NK-92 treated with Interleukin-12 subunit alpha and Interleukin-12 subunit beta, amount 100 ng/mL, for 24 hours (cell line): ENCODE measurements at regions not wholly inside any gene's neighbourhood (a gene's known extent, or its start where the extent isn't known, plus 50 kb on each side); places are given as distances from the start of the nearest gene placed in this dataset.
"Not testable (repeated sequence)": the region's sequence is repeated elsewhere in the genome, so short reads cannot be mapped to it uniquely, and the experiment has no call there.

Experiments
- DNase-seq: peaks from one replicate; lab custom pipeline; 2025; lab: John Stamatoyannopoulos, UW

DNA sequence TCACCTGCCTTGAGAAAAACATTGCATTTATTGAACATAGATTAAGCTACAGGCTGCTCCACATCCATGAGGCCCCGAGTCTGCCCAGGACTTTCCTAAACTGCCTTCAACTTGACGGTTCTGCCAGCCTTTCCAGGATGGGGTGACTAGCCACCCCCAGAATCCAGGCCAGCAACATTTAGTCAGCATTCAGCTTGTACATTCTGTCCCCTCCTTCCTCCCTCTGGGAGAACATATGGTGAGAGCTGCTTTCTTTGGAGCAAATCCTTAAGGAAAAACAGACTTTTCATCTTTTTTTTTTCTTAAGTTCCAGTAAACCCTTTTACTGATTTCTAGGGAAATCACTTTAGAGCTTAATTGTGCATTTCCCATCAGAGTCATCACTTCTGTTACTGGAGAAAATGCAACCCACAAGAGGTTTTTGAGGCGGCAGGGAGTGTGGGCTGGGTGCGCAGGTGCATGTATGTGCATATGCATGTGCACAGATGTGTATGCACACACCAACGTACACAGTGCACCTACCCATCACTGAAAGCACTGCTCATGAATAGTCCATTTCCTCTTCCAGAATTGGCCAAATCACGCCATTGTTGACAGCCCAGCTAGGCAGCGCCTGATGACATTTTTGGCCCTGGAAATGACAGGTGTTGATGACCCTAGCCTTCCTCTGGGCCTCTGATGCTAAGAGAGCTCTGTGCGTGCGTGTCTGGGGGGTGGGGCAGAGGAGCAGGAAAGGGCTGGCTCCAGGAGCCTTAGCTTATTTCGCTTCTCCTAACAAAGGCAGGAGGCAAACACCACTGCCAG is 145.6 kb downstream of the HSD17B3 start:
- DNase-seq: no peak

DNA sequence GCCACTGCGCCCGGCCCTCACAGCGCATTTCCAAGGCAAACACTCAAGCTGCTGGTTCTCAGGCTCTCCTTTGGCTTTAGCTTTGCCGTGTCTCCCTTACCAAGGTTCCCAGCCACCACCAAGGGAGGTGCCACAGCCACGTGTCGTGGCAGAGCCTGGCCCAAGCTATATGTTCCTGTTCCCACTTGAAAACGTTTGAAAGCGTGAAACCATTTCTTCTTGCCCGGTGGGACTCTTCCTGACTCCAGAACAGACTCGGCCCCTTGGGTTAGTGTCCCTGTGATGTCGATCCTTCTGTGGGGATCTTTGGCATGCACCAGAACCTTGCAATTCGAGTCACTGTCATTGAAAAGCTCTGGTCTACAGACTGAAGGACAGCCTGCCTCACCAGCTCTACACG is 147.9 kb downstream of the HSD17B3 start:
- no peak for DNase-seq

DNA sequence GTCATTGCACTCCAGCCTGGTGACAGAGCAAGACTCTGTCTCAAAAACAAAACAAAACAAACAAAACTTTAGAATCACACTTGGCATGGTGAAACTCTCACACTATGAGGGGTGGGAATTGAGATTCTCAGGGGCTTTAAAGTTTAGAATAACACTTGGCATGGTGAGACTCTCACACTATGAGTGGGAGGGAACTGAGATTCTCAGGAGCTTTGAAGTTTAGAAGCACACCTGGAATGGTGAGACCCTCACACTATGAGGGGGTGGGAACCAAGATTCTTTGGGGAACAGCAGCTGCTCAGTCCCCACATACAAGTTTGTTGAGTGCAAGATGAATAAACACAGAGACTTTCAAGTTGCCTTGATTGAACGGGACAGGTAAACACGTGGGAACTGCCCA is 149.4 kb downstream of the HSD17B3 start:
- no peak for DNase-seq

DNA sequence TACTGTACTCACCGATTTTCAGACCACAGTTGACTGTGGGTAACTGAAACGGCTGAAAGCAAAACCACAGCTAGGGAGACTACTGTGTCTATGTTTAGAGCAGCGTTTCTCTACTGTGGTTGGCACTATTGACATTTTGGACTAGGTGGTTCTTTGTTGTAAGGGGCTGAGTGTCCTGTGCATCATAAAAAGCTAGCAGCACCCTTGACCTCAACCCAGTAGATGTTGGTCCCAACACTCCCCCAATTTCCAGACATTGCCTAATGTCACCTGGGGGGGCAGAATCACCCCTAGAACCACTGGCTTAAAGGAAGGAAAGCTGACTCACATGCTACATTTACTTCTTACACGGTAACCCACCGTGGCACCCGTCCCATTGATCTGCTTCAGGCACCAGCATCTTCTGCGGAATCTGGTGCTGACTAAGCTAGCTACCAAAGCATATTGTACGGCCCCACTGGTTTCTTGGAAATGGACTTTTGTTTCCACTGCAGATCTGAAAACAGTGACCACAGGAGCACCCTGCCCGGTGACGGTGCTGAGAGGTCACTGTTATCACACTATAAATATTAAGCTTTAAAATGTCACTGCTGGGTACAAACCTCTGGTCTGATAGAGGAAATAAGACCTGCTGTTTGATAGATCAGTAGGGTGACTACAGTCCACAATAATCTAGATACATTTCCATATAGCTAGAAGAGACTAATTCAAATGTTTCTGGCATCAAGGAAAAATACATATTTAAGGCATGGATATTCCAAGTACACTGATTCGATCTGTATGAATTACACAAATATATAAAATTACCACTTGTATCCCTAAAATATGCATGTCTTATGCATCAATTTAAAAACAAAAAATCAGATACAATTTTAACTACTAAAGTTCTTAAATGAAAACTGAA is 151.4 kb downstream of the HSD17B3 start:
- DNase-seq: peak; percentile 83

DNA sequence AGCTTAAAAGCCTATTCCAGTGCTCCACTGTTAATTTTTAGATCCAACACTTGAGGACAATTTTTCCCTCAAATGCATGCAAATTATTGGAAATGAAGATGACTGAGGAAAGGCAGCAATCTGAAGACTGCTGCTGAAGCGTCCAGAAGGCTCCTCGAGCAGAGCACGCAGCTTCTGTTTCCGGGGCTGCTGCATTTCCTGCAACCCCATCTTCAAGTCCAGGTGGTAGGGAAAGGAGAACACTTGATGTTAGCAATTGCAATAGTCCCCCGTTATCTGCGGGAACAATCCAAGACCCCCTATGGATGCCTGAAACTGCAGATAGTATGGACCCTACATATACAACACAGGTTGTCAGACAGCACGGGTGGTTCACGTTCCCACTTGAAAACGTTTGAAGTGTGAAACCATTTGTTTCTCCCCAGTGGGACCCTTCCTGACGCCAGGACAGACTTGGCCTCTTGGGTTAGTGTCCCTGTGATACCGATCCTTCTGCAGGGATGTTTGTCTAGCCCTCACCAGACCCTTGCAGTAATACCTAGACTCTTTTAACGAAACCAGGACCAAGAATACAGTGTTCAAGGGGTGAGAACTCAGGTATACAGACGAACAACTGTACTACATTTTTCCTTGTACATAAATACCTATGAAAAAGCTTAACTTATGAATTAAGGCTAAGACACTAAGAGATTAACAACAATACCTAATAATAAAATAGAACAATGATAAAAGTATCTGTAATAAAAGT is 152.3 kb downstream of the HSD17B3 start:
- no peak for DNase-seq

DNA sequence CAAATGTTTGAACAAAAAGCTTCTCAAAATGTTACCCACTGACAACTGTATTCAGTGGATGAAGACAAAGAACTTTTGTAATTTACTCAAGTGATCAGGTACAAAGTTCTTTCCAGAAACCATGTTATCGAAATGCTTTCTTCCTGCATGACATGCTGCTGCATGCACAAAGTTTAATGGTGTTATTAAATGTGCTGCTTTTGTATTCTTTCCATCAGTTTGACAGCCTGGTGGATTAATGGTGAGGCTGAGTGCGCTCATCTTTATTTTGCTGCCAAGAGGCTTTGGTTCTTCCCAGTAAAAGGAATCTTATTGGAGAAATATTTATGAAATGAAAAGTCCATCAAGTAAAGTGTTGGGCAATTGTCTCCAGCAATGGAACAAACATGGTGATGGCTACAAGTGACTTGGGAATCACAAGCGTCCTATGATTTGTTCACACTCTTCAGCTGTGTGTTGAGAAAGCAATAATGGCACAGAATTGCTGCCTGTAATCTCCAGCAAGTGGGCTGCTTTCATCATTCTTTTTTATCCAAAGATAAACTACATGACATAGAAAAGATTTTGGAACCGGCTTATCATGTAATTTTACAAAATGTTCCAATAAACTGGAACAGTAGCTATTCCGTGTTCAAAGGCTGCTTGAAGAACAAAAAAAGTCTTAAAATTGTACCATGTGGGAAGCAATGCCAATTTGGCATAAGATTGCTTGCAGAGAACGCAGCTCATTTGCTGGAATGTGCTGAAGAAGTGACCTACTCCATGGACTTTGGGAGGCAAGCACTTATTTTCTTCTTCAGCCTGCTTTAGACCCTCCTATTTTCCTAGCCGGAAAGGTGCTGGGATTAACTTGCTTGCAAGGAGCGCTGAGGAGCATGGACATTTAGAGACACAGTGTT is 153.1 kb downstream of the HSD17B3 start:
- no peak for DNase-seq

DNA sequence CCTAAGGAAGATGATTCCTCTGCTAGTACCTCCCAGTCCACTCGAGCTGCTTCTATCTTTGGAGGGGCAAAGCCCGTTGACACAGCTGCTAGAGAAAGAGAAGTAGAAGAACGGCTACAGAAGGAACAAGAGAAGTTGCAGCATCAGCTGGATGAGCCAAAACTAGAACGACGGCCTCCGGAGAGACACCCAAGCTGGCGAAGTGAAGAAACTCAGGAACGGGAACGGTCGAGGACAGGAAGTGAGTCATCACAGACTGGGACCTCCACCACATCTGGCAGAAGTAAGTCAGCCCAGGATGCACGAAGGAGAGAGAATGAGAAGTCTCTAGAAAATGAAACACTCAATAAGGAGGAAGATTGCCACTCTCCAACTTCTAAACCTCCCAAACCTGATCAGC is 154.9 kb downstream of the HSD17B3 start:
- not testable (repeated sequence) for DNase-seq

DNA sequence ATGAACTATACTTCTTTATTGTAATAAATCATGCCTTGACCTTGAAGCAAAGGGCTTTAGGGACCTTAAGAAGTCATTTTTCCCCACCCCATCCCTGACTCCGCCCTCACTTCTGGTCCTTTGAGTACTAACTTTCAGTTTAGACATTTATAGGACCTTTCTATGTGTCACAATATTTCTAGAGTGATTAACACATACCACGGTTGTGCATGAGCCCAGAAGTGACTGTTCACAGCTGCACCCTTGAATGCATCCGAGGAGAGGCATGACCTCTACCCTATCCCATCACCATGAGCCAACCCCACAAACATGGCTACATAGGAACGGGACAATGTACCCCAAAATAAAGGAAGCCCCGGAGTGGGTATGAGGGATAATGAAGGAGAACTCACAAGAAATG is 160.3 kb downstream of the HSD17B3 start:
- peak; percentile 8 for DNase-seq

DNA sequence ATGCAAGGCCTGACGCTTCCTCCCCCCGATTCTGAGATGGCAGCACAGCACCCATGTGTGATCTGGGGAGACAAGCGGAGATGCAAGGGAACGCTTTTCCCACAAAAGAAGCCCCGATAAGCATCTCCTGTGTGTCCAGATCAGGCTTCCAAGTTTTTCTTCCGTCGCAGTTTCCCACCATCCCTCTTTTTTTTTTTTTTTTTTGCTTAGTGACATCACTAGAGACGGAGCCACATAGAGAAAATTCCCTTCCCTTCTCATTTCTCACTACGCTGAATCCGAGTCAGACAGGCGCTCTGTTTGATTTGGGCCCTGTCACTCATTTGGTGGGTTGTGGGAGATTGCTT is 160.9 kb downstream of the HSD17B3 start:
- no peak for DNase-seq

DNA sequence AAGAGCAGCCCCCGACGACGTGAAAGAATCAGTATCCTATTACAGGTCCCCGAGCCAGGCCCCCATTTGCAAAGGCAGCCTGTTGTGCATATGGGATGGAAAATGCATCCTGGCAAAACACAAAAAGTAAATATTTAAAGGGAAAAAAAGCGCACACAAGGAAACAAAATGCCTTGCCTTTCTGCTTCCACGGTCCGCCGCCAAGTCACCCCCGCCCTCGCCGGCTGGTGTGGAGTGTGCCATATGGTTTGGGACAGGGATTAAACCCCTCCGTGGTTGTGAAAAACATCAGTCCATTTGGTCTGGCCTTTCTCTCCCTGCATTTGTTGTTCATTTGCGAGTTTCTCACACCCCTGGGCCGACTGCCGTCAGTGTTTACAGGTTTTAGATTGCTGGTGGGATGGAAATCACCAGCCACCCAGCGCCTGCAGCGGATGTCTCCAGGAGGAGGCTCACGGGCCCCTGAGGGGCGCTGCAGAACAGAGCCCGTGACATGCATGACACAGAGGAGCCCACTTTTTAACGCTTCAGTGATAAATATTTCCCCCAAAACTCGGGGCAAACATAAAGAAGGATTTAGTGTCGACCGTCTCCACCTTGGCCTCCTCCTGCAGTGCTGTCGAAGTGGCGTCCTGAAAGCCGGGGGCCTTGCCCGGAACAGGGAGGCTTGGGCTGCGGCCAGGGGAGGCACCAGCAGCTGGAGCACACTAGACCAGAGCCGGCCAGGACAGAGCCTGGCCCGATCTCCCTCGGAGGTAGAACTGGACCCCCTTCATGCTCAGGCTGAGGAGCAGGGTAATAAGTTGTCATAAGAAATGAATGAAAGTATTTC is 161.5 kb downstream of the HSD17B3 start:
- DNase-seq: no peak

DNA sequence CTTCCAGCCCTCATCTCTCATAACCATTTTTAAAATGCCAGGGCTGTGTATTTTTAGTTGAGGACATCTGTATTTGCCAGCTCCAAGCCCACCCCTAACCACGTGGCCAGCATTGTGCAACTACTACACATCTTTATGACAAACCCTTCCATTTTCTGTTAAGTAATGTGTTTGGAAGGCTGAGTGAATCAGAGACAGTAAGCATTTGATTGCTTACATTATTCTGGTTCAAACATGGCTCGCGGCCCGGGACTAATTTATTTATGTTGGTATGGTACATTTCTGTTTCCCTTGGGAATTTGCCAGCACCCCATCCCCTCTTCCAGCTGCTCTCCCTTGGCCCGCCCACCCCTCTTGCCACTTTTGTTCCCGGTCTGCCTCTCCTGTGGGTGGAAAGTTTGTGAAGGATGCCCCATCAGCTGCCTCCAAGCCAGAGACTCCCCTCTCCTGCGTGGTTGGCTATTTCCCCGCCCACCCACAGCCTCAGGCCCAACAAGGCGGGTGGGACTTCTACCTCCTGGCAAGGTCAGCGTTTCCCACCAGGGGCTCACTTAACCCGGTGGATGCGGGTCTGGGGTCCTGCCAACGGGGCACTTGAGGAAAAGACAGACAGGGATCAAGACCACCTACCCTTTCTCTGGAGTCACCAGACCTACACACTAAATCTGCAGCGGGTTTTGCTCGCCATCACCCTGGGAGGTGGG is 162.2 kb downstream of the HSD17B3 start:
- DNase-seq: peak; percentile 35

DNA sequence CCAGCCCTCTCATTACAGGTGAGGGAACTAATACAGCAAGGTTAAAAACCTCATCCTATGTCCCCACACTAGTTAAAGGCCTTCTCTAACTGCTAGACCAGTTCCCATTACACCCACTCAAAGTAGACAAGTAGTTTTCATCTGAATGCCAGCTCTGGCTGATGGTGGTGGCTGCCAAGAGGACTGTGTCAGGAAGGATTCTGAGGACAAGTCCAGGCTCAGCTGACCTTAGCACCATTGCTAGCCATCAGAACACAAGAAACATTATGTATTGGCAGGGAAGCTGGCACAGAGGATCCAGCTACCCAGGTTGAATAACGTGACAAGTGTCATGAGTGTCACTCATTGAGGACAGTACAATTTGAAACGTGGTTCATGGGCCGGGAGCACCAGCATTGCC is 163.4 kb downstream of the HSD17B3 start:
- no peak for DNase-seq

DNA sequence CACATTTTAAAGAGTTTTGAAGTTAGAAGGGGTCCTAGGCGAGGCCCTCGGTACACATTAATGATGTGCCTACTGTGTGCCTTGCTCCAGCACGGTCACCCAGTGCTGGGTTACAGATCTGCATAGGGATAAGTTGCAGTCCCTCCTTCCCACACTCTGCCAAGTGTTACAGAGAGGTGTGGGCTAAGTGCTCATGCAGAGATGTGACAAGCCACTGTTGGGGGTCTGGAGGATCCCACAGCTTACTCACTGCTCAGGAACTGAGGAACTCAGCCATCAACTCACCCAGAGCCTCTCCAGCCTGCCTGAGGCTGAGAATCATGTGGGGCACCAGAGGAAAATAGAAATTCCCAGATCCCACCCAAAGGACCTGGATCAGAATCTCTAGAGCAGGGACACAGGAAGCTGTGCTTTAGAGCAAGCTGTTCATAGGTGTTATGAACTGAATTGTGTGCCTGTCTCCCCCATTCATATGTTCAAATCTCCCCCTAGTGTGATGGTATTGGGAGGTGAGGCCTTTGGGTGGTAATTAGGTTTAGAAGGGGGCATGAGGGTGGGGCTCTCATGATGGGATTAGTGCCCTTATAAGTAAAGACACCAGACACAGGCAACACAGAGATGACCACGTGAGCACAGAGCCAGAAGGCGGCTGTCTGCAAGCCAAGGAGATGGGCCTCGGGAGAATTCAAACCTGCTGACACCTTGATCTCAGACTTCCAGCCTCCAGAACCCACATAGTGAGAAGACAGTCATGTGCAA is 164.1 kb downstream of the HSD17B3 start:
- no peak for DNase-seq

DNA sequence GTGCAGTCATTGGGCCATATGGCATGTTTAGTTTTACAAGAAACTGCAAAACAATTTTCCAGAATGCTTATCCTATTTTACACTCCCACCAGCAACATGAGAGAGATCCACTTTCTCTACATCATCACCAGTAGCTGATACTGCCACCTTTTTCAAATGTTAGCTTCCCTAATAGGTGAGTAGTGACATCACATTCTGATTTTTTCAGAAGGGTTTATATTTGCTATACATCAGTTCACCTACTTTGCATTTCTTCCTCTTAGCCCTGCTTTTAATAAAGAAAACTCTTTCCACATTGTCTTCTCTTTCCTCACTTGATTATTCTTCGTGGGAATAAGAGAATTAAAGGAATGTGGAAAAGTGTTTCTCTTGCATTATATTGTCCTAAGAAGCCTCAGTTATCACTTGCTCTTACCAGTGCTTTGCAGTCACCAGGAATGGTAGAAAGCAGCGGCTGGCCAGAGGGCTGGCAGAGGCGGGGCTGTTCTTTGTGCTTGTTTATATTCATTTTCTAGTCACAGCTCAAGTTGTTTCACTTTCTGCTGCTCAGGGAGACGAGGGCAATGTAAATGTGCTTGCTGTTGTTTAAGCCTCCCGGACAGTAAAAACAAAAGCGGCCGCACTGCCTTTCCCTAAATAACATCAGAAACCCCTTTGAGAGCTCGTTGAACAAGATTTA is 164.8 kb downstream of the HSD17B3 start:
- peak; percentile 39 for DNase-seq

DNA sequence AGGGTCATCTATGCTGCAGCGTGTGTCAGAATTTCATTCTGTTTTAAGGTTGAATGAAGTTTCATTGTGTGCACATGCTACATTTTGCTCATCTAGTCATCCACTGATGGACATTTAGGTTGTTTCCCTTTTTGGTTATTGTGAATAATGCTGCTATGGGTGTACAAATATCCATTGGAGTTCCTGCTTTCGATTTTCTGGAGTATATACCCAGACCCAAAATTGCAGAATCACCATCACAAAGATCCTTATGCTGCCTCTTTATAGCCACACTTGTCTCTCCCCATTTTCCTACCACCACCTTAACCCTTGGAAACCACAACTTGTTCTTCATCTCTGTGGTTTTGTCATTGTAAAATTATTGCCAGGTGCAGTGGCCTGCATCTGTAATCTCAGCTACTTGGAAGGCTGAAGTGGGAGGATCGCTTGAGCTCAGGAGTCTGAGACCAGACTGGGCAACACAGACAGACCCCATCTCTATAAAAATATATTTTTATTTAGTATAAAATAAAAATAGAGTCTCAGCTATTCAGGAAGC is 166.2 kb downstream of the HSD17B3 start:
- no peak for DNase-seq

DNA sequence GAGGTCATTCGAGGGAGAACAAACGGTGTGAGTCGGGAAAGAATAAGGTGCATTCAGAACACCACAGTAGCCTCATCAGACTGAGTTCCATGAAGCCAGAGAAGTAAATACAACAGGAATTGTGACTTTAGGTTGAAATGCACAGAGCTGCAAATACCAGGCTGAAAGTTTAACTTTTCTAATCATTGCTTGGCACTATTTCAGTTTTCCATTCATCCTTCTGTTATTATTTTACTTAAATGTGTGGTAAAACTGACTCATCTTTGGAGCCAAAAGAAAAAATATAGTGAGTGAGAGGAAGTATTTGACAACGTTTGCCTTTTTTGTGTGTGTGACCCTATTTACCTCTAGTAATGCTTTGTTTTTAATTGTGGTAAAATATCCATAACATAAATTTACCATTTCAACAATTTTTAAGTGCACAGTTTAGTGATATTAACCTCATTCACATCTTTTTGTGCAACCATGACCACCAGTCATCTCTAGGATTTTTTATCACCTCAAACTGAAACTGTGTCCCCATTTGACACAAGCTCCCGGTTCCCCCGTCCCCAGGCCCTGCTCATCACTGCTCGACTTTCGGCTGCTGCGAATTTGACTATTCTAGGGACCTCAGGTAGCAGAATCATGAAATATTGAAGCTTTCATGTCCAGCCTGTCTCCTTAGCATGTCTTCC is 166.8 kb downstream of the HSD17B3 start:
- DNase-seq: no peak

DNA sequence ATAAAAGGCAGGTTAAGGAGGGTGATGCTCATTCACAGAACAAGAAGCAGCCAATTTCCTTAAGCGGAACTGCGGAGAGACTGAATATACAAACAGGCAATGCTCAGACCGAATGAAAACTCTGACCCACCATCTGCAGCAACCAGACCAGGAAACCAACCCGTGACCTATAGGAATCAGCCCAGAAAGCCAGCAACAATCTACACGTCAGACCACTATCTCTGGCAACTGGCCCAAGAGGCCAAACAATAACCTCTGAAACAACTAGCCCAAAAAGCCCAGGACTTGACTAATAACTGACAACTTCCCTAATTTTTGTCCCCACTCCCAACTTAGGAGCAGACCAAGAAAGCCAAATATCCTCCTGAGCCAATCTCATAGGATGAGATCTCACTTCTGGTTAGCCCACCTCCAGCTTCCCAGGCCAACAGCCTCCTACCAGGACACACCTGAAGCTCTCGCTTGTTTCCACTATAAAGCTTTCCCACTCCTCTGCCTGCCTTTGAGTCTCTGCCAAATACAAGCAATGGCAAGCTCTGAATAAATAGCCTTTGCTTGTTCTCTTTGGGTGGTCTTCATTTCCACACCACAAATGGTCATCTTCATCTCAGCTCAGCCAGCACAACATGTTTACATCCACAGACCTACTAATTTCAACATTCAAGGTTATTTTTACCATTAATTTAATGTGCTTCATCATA is 168.5 kb downstream of the HSD17B3 start:
- DNase-seq: no peak
